Body of pancreas (tissue), 4 donors: ENCODE measurements at regions not wholly inside any gene's neighbourhood (a gene's known extent, or its start where the extent isn't known, plus 50 kb on each side); places are given as distances from the start of the nearest gene placed in this dataset.

Source experiments
- ATAC-seq: fragments of 150-250 bp; one replicate; pipeline ENCODE4 v1.9.1; 2016
- DNase-seq, 4 donors: peaks; one replicate each; pipeline ENCODE4 v3.0.0-alpha.2; 2019
- H3K27ac ChIP-seq, 4 donors: fragments of 200-600 bp; sonication (generic); 1 replicate in 3 of 4; 2 replicates in 1 of 4; pipeline versions ENCODE4 v1.5.1 to v1.6.1; 2016 to 2019; ENCODE audit warnings: mild to moderate bottlenecking in 1 of 4, mixed read lengths in 1 of 4, moderate library complexity in 1 of 4
- H3K27me3 ChIP-seq, 2 donors: fragments of 200-600 bp; sonication (generic); one replicate each; pipeline ENCODE4 v1.6.0; 2016; ENCODE audit warnings: mild to moderate bottlenecking in 1 of 2
- H3K36me3 ChIP-seq, 2 donors: fragments of 200-600 bp; sonication (generic); replicated peaks in 1 of 2; 2 replicates each; pipeline ENCODE4 v1.5.1; 2016; ENCODE audit warnings: low read depth in 2 of 2; ENCODE audit not compliant: insufficient read depth in 1 of 2
- H3K4me1 ChIP-seq: fragments of 200-600 bp; sonication (generic); one replicate; pipeline ENCODE4 v1.6.0; 2016
- H3K4me3 ChIP-seq, 2 donors: fragments of 200-600 bp; sonication (generic); 1 replicate in 1 of 2; 2 replicates in 1 of 2; pipeline ENCODE4 v1.5.1; 2016 to 2019
- H3K9me3 ChIP-seq, 3 donors: fragments of 200-600 bp; sonication (generic); 1 replicate in 2 of 3; 2 replicates in 1 of 3; pipeline ENCODE4 v1.5.1; 2016
- POLR2A ChIP-seq, 3 donors: fragments of 450-650 bp; IDR thresholded peaks; one replicate each; pipeline ENCODE4 v1.6.1; 2016; ENCODE audit warnings: antibody characterized with exemption in 3 of 3, mild to moderate bottlenecking in 2 of 3
- WGBS, 2 donors: methylation state at CpG; one replicate each; pipeline ENCODE4 v1.1.5; 2017; 5-methylcytosine and 5-hydroxymethylcytosine counted together
- intact Hi-C: fragments of 100-400 bp; cut with DNase I; formaldehyde crosslinking; loops from one replicate; pipeline ENCODE4 v1.15.1; 2023
- TF ChIP-seq, protein P1 (sequence below), 7 experiments: fragments of 450-650 bp in 4 of 7; fragments of 200-600 bp in 3 of 7; sonication (generic) in 3 of 7; IDR thresholded peaks; one replicate each; pipeline ENCODE4 v1.5.1; 2016 to 2019; ENCODE audit warnings: antibody characterized with exemption in 7 of 7

- Histone ChIP-seq H3K9me3 (no peaks in the 10 kb centered on the region), H3K4me3 (no peak overlapping the region), H3K36me3 (no peaks in the 10 kb centered on the region), H3K4me1 (peaks cover 16% of the 10 kb centered on the region), H3K27ac (no peak overlapping the region), H3K27me3 (no peaks in the 10 kb centered on the region)
- TF ChIP-seq, protein P1, sequence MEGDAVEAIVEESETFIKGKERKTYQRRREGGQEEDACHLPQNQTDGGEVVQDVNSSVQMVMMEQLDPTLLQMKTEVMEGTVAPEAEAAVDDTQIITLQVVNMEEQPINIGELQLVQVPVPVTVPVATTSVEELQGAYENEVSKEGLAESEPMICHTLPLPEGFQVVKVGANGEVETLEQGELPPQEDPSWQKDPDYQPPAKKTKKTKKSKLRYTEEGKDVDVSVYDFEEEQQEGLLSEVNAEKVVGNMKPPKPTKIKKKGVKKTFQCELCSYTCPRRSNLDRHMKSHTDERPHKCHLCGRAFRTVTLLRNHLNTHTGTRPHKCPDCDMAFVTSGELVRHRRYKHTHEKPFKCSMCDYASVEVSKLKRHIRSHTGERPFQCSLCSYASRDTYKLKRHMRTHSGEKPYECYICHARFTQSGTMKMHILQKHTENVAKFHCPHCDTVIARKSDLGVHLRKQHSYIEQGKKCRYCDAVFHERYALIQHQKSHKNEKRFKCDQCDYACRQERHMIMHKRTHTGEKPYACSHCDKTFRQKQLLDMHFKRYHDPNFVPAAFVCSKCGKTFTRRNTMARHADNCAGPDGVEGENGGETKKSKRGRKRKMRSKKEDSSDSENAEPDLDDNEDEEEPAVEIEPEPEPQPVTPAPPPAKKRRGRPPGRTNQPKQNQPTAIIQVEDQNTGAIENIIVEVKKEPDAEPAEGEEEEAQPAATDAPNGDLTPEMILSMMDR (IDR thresholded peaks at IDR 0.05): no peak
- no peak for TF ChIP-seq POLR2A (IDR thresholded peaks at IDR 0.05)
- 86 to 92% methylated on average over 5 of the region's 5 CpGs for WGBS, 2 donors
- intact Hi-C loops: no loop called here
- DNase-seq: no peak
- no peak for ATAC-seq
Measured at GRCh38 chr1:67627906-67628305, 57.1 kb upstream of the GADD45A start.

DNA sequence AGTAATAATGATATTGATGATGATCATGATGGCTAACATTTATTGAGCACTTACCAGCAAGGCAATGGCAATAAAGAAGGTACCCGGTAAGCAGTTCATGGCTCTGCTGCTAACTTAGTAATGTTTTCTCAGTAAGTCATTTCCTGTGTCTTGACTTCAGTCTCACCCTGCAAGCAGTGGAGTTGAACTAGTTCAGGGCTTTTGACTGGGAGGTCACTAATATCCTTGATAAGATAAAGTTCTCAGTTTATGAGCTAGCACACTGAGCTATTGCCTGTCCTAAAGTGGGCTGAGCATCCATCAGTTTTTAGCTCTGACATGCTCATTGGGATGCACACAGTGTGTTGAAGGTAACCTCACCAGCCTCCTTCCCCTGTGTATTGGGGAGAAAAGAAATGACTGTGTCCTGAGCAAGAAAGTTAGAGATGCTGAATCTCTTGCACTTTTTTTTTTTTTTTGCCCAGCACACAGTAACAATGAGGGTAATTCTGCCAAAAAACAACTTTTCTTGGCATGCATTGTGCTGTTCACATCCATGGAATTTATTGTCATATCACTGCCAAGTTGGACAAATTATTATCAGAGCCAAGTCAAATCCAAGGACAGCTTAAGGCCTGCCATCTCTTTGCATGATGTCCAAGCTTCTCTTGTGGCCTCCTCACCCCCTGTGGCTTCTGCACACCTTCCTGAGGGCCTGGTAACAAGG is 55.5 kb upstream of the GADD45A start:
- Histone ChIP-seq H3K27me3 (no peaks in the 10 kb centered on the region), H3K4me3 (no peak overlapping the region), H3K36me3 (no peaks in the 10 kb centered on the region), H3K9me3 (no peaks in the 10 kb centered on the region), H3K27ac (no peak overlapping the region), H3K4me1 (peaks cover 27% of the 10 kb centered on the region)
- 94 to 100% methylated on average over 1 of the region's 1 CpG for WGBS, 2 donors
- intact Hi-C loops: no loop called here
- no peak for TF ChIP-seq POLR2A (IDR thresholded peaks at IDR 0.05)
- TF ChIP-seq, protein P1 (IDR thresholded peaks at IDR 0.05): no peak
- ATAC-seq (no peak), DNase-seq (no peak)

- intact Hi-C loops: no loop called here
- TF ChIP-seq, protein P1 (IDR thresholded peaks at IDR 0.05): no peak
- Histone ChIP-seq H3K27ac (no peak overlapping the region), H3K4me3 (no peak overlapping the region), H3K9me3 (no peaks in the 10 kb centered on the region), H3K36me3 (no peaks in the 10 kb centered on the region), H3K27me3 (no peaks in the 10 kb centered on the region), H3K4me1 (peaks cover 29% of the 10 kb centered on the region)
- ATAC-seq: no peak
- DNase-seq: no peak
- 81 to 86% methylated on average over 2 of the region's 2 CpGs for WGBS, 2 donors
Measured at GRCh38 chr1:67630438-67631045, 54.5 kb upstream of the GADD45A start.

GRCh38 chr1:67632356-67632755 is 52.6 kb upstream of the GADD45A start:
- no peak for DNase-seq
- no peaks in the 10 kb centered on the region for H3K27me3 ChIP-seq
- ATAC-seq: no peak
- 85 to 95% methylated on average over 6 of the region's 6 CpGs for WGBS, 2 donors
- peaks cover 35% of the 10 kb centered on the region for H3K4me1 ChIP-seq
- peak overlapping the region in 2 of 4 donors; percentile 44 to 50 for H3K27ac ChIP-seq
- no peak for TF ChIP-seq POLR2A (IDR thresholded peaks at IDR 0.05)
- TF ChIP-seq, protein P1 (IDR thresholded peaks at IDR 0.05): no peak
- no peaks in the 10 kb centered on the region for H3K36me3 ChIP-seq
- intact Hi-C loops: no loop called here
- H3K9me3 ChIP-seq: no peaks in the 10 kb centered on the region
- H3K4me3 ChIP-seq: no peak overlapping the region
